SK-N-MC (cell line): ENCODE measurements at regions not wholly inside any gene's neighbourhood (a gene's known extent, or its start where the extent isn't known, plus 50 kb on each side); places are given as distances from the start of the nearest gene placed in this dataset.
"Not testable (repeated sequence)": the region's sequence is repeated elsewhere in the genome, so short reads cannot be mapped to it uniquely, and the experiment has no call there.

Experiments used
- DNase-seq: peaks from one replicate; pipeline ENCODE4 v3.0.0-alpha.2; 2011; ENCODE audit warnings: low read depth, low spot score
- H3K27ac ChIP-seq: fragments of 200-600 bp; sonication (generic); 2 replicates; pipeline ENCODE4 v1.5.1; 2016; ENCODE audit warnings: mixed run types
- H3K36me3 ChIP-seq: fragments of 200-600 bp; sonication (generic); 2 replicates; pipeline ENCODE4 v1.6.1; 2017; ENCODE audit warnings: antibody characterized with exemption, low read length, mixed read lengths; ENCODE audit not compliant: insufficient read depth
- H3K4me3 ChIP-seq: fragments of 200-600 bp; sonication (generic); 2 replicates; pipeline ENCODE4 v1.5.1; 2016
- H3K9ac ChIP-seq: fragments of 200-600 bp; sonication (generic); 2 replicates; pipeline ENCODE4 v1.8.0; 2017; ENCODE audit warnings: mixed run types, mixed read lengths; ENCODE audit not compliant: insufficient read length
- H3K9me3 ChIP-seq: fragments of 200-600 bp; sonication (generic); 2 replicates; pipeline ENCODE4 v1.6.1; 2017; ENCODE audit warnings: low read depth, mild to moderate bottlenecking, antibody characterized with exemption, low read length, moderate library complexity, mixed read lengths
- EZH2 ChIP-seq: fragments of 200-600 bp; sonication (generic); IDR thresholded peaks from one replicate; pipeline ENCODE4 v1.6.1; 2017; ENCODE audit warnings: antibody characterized with exemption
- FOXP2 ChIP-seq: optimal IDR thresholded peaks from 2 replicates; pipeline ENCODE3; 2011; ENCODE audit warnings: mild to moderate bottlenecking, moderate library complexity; ENCODE audit not compliant: insufficient read depth; ENCODE audit errors: extremely low read length, control extremely low read depth
- POLR2AphosphoS5 ChIP-seq: IDR thresholded peaks from 2 replicates; pipeline ENCODE4 v1.6.1; 2012; ENCODE audit warnings: mild to moderate bottlenecking, low read depth, low read length, borderline replicate concordance

- TF ChIP-seq EZH2 (no peak), FOXP2 (no peak), POLR2AphosphoS5 (no peak)
- Histone ChIP-seq H3K4me3 (peak overlapping the region; percentile 62), H3K36me3 (no peaks in the 10 kb centered on the region), H3K9ac (no peak overlapping the region), H3K27ac (peak overlapping the region; percentile 87), H3K9me3 (no peaks in the 10 kb centered on the region)
- no peak for DNase-seq
Observed at GRCh38 chr20:39961637-39962244, 727.3 kb downstream of the MAFB start.

- Histone ChIP-seq H3K4me3 (peak overlapping the region; percentile 62), H3K27ac (peak overlapping the region; percentile 87), H3K9me3 (no peaks in the 10 kb centered on the region), H3K9ac (no peak overlapping the region), H3K36me3 (no peaks in the 10 kb centered on the region)
- DNase-seq: no peak
- TF ChIP-seq EZH2 (no peak), POLR2AphosphoS5 (no peak), FOXP2 (no peak)
Observed at GRCh38 chr20:39960522-39961428, 728.3 kb downstream of the MAFB start.

- not testable (repeated sequence) for H3K9ac ChIP-seq, DNase-seq, H3K9me3 ChIP-seq, H3K36me3 ChIP-seq, H3K4me3 ChIP-seq, H3K27ac ChIP-seq
Observed at GRCh38 chr20:39957911-39958310, 731.1 kb downstream of the MAFB start.

- Histone ChIP-seq H3K9me3 (no peaks in the 10 kb centered on the region), H3K9ac (no peak overlapping the region)
- TF ChIP-seq POLR2AphosphoS5: no peak
- TF ChIP-seq EZH2: no peak
- TF ChIP-seq FOXP2: no peak
Observed at GRCh38 chr20:39954621-39955020, 734.4 kb downstream of the MAFB start.

GRCh38 chr20:39946931-39947330 is 742.1 kb downstream of the MAFB start:
- TF ChIP-seq POLR2AphosphoS5 (no peak), FOXP2 (no peak), EZH2 (no peak)
- Histone ChIP-seq H3K9me3 (no peaks in the 10 kb centered on the region), H3K4me3 (no peak overlapping the region), H3K36me3 (no peaks in the 10 kb centered on the region), H3K9ac (no peak overlapping the region), H3K27ac (no peak overlapping the region)
- no peak for DNase-seq

More at GRCh38 chr20:39954621-39955020, 734.4 kb downstream of the MAFB start:
- Histone ChIP-seq H3K36me3 (no peaks in the 10 kb centered on the region), H3K4me3 (no peak overlapping the region; the same call in 1 of the 2 replicates), H3K27ac (0 out of 2 replicates have a peak overlapping the region, but pooled peaks have one; percentile 33)
- no peak for DNase-seq

GRCh38 chr20:39946053-39946810 is 742.8 kb downstream of the MAFB start:
- Histone ChIP-seq H3K36me3 (no peaks in the 10 kb centered on the region), H3K27ac (no peak overlapping the region), H3K4me3 (no peak overlapping the region), H3K9ac (no peak overlapping the region), H3K9me3 (no peaks in the 10 kb centered on the region)
- no peak for TF ChIP-seq FOXP2
- TF ChIP-seq POLR2AphosphoS5: no peak
- no peak for TF ChIP-seq EZH2
- DNase-seq: no peak

GRCh38 chr20:39944861-39945260 is 744.2 kb downstream of the MAFB start:
- no peak for DNase-seq
- no peak overlapping the region for H3K4me3 ChIP-seq
- H3K36me3 ChIP-seq: no peaks in the 10 kb centered on the region
- H3K27ac ChIP-seq: no peak overlapping the region
- H3K9ac ChIP-seq: no peak overlapping the region
- TF ChIP-seq EZH2 (no peak), FOXP2 (no peak), POLR2AphosphoS5 (no peak)
- no peaks in the 10 kb centered on the region for H3K9me3 ChIP-seq

GRCh38 chr20:39943336-39943735 is 745.7 kb downstream of the MAFB start:
- TF ChIP-seq EZH2 (no peak), FOXP2 (no peak), POLR2AphosphoS5 (no peak)
- DNase-seq: no peak
- no peak overlapping the region for H3K27ac ChIP-seq

More at GRCh38 chr20:39943336-39943735, 745.7 kb downstream of the MAFB start:
- Histone ChIP-seq H3K36me3 (no peaks in the 10 kb centered on the region), H3K9ac (no peak overlapping the region), H3K4me3 (no peak overlapping the region), H3K9me3 (no peaks in the 10 kb centered on the region)
